HG02763 (cell line): ENCODE measurements at regions not wholly inside any gene's neighbourhood (a gene's known extent, or its start where the extent isn't known, plus 50 kb on each side); places are given as distances from the start of the nearest gene placed in this dataset.
A peak's percentile ranks its signal among the peaks of the same experiment; 100 is the strongest.

Experiments used
- ATAC-seq: cut with Tn5 transposase; IDR thresholded peaks from one replicate; pipeline ENCODE4 v1.9.1; 2021; ENCODE audit warnings: mild to moderate bottlenecking, moderate library complexity; ENCODE audit not compliant: unreplicated experiment

GRCh38 chr6:139625998-139626975, 251.8 kb upstream of the CITED2 start:
- no peak for ATAC-seq

- ATAC-seq: no peak
Measured at GRCh38 chr6:139625081-139625939, 250.9 kb upstream of the CITED2 start.

- no peak for ATAC-seq
Measured at GRCh38 chr6:139623372-139623771, 248.9 kb upstream of the CITED2 start.

GRCh38 chr6:139613496-139613895, 239.0 kb upstream of the CITED2 start:
- no peak for ATAC-seq

GRCh38 chr6:139612135-139612465, 237.7 kb upstream of the CITED2 start:
- ATAC-seq: no peak

- ATAC-seq: no peak
Measured at GRCh38 chr6:139611327-139612134, 237.1 kb upstream of the CITED2 start.

- no peak for ATAC-seq
Measured at GRCh38 chr6:139608466-139609261, 234.2 kb upstream of the CITED2 start.

- ATAC-seq: no peak
Measured at GRCh38 chr6:139605350-139605749, 230.9 kb upstream of the CITED2 start.

- no peak for ATAC-seq
Measured at GRCh38 chr6:139603581-139603980, 229.1 kb upstream of the CITED2 start.

- ATAC-seq: no peak
Measured at GRCh38 chr6:139602577-139602976, 228.1 kb upstream of the CITED2 start.

GRCh38 chr6:139600919-139601475, 226.5 kb upstream of the CITED2 start:
- peak; percentile 96 for ATAC-seq

GRCh38 chr6:139600343-139600742, 225.9 kb upstream of the CITED2 start:
- no peak for ATAC-seq

GRCh38 chr6:139597771-139598755, 223.6 kb upstream of the CITED2 start:
- ATAC-seq: no peak

GRCh38 chr6:139597087-139597763, 222.8 kb upstream of the CITED2 start:
- ATAC-seq: no peak

- no peak for ATAC-seq
Measured at GRCh38 chr6:139595183-139595582, 220.7 kb upstream of the CITED2 start.

- no peak for ATAC-seq
Measured at GRCh38 chr6:139594333-139594965, 220.0 kb upstream of the CITED2 start.

- no peak for ATAC-seq
Measured at GRCh38 chr6:139593081-139593480, 218.6 kb upstream of the CITED2 start.

- no peak for ATAC-seq
Measured at GRCh38 chr6:139592011-139592410, 217.6 kb upstream of the CITED2 start.
